Neural cell (in vitro differentiated cells): ENCODE measurements at regions not wholly inside any gene's neighbourhood (a gene's known extent, or its start where the extent isn't known, plus 50 kb on each side); places are given as distances from the start of the nearest gene placed in this dataset.

Experiments
- H2AFZ ChIP-seq: fragments of 200-600, 300-800 bp; sonication (generic), shearing (Covaris generic); 2 replicates; pipeline ENCODE4 v1.6.0; 2014; ENCODE audit warnings: low read depth, mild to moderate bottlenecking, antibody characterized with exemption, low read length, moderate library complexity
- H3F3A ChIP-seq: fragments of 200-600 bp; shearing (Covaris generic); 2 replicates; pipeline ENCODE4 v1.6.1; 2016; ENCODE audit warnings: mild to moderate bottlenecking, moderate library complexity, mixed read lengths, antibody characterized with exemption, low read length; ENCODE audit not compliant: insufficient read depth, poor library complexity, severe bottlenecking
- H3K27ac ChIP-seq: fragments of 200-600, 300-800 bp; sonication (generic), shearing (Covaris generic); 2 replicates; pipeline ENCODE4 v1.5.1; 2014; ENCODE audit warnings: mild to moderate bottlenecking, low read length, moderate library complexity
- H3K27me3 ChIP-seq: fragments of 300-800, 200-600 bp; sonication (generic), shearing (Covaris generic); 2 replicates; pipeline ENCODE4 v1.6.0; 2014; ENCODE audit warnings: mild to moderate bottlenecking, low read depth, low read length, moderate library complexity; ENCODE audit not compliant: insufficient read depth
- H3K36me3 ChIP-seq: fragments of 300-800, 200-600 bp; sonication (generic), shearing (Covaris generic); 2 replicates; pipeline ENCODE4 v1.5.1; 2014; ENCODE audit warnings: mild to moderate bottlenecking, antibody characterized with exemption, low read length, moderate library complexity; ENCODE audit not compliant: insufficient read depth
- H3K4me2 ChIP-seq: fragments of 300-800, 200-600 bp; sonication (generic), shearing (Covaris generic); 2 replicates; pipeline ENCODE4 v1.6.0; 2014; ENCODE audit warnings: mild to moderate bottlenecking, low read length
- H3K4me3 ChIP-seq: fragments of 300-800, 200-600 bp; sonication (generic), shearing (Covaris generic); 2 replicates; pipeline ENCODE4 v1.5.1; 2014; ENCODE audit warnings: mild to moderate bottlenecking, low read length, moderate library complexity
- H3K79me2 ChIP-seq: fragments of 200-600 bp; shearing (Covaris generic); replicated peaks from 2 replicates; pipeline ENCODE4 v1.6.0; 2014; ENCODE audit warnings: mild to moderate bottlenecking, low read length, moderate library complexity; ENCODE audit not compliant: insufficient read depth
- H3K9ac ChIP-seq: fragments of 300-800, 200-600 bp; sonication (generic), shearing (Covaris generic); 2 replicates; pipeline ENCODE4 v1.6.1; 2016; ENCODE audit warnings: mild to moderate bottlenecking, low read length, mixed read lengths
- H3K9me2 ChIP-seq: fragments of 200-600 bp; shearing (Covaris generic); 2 replicates; pipeline ENCODE4 v1.6.1; 2016; ENCODE audit warnings: mild to moderate bottlenecking, low read length, mixed read lengths; ENCODE audit not compliant: insufficient read depth
- H3K9me3 ChIP-seq: fragments of 200-600, 300-800 bp; sonication (generic), shearing (Covaris generic); 2 replicates; pipeline ENCODE4 v1.6.1; 2016; ENCODE audit warnings: mild to moderate bottlenecking, mixed run types, low read length, moderate library complexity, mixed read lengths
- H4K20me1 ChIP-seq: fragments of 200-600 bp; shearing (Covaris generic); 2 replicates; pipeline ENCODE4 v1.6.1; 2016; ENCODE audit warnings: mild to moderate bottlenecking, mixed run types; ENCODE audit not compliant: insufficient read depth
- CTCF ChIP-seq: fragments of 450-650 bp; IDR thresholded peaks from 2 replicates; pipeline ENCODE4 v1.5.1; 2014; ENCODE audit warnings: antibody characterized with exemption, mild to moderate bottlenecking, moderate library complexity; ENCODE audit not compliant: poor library complexity, severe bottlenecking
- EP300 ChIP-seq: fragments of 450-650 bp; conservative IDR thresholded peaks from 2 replicates; pipeline ENCODE4 v1.6.1; 2014; ENCODE audit warnings: antibody characterized with exemption, mild to moderate bottlenecking, moderate library complexity; ENCODE audit not compliant: poor library complexity, severe bottlenecking
- EZH2 ChIP-seq: fragments of 200-600, 300-800 bp; shearing (Covaris generic), sonication (generic); IDR thresholded peaks from 2 replicates; pipeline ENCODE4 v1.6.1; 2014; ENCODE audit warnings: antibody characterized with exemption, low read length, borderline replicate concordance, mild to moderate bottlenecking; ENCODE audit not compliant: insufficient read depth, poor library complexity, severe bottlenecking
- MXI1 ChIP-seq: fragments of 450-650 bp; conservative IDR thresholded peaks from 2 replicates; pipeline ENCODE4 v1.6.1; 2014; ENCODE audit warnings: antibody characterized with exemption, mild to moderate bottlenecking; ENCODE audit not compliant: poor library complexity, severe bottlenecking
- POLR2AphosphoS5 ChIP-seq: IDR thresholded peaks from 2 replicates; pipeline ENCODE4 v1.6.1; 2012
- RAD21 ChIP-seq: fragments of 450-650 bp; conservative IDR thresholded peaks from 2 replicates; pipeline ENCODE4 v1.6.1; 2014; ENCODE audit warnings: antibody characterized with exemption, mild to moderate bottlenecking, moderate library complexity
- REST ChIP-seq: IDR thresholded peaks from 2 replicates; pipeline ENCODE4 v1.6.1; 2012; ENCODE audit warnings: borderline replicate concordance
- SMC3 ChIP-seq: fragments of 450-650 bp; conservative IDR thresholded peaks from 2 replicates; pipeline ENCODE4 v1.6.1; 2014; ENCODE audit warnings: antibody characterized with exemption, mild to moderate bottlenecking, moderate library complexity; ENCODE audit not compliant: poor library complexity
- TAF1 ChIP-seq: IDR thresholded peaks from 2 replicates; pipeline ENCODE4 v1.6.1; 2012; ENCODE audit warnings: low read depth

- TF ChIP-seq TAF1 (no peak), RAD21 (no peak), MXI1 (no peak), CTCF (no peak), EZH2 (no peak)
- no peaks in the 10 kb centered on the region for H3K79me2 ChIP-seq
- H3K9ac ChIP-seq: no peak overlapping the region
- H4K20me1 ChIP-seq: no peaks in the 10 kb centered on the region
- H3K27ac ChIP-seq: no peak overlapping the region
- no peaks in the 10 kb centered on the region for H3K9me3 ChIP-seq
- no peaks in the 10 kb centered on the region for H3K27me3 ChIP-seq
- H3K36me3 ChIP-seq: no peaks in the 10 kb centered on the region
- H3K9me2 ChIP-seq: no peaks in the 10 kb centered on the region
- no peak overlapping the region for H2AFZ ChIP-seq
- H3K4me3 ChIP-seq: no peak overlapping the region
- H3K4me2 ChIP-seq: no peak overlapping the region
- no peaks in the 10 kb centered on the region for H3F3A ChIP-seq
These were observed 120.9 kb upstream of the PITX1 start for GRCh38 chr5:135154961-135155360.

GRCh38 chr5:135154197-135154596 is 120.2 kb upstream of the PITX1 start:
- TF ChIP-seq RAD21: no peak
- TF ChIP-seq EP300: no peak
- TF ChIP-seq CTCF: no peak
- no peak for TF ChIP-seq REST
- no peak for TF ChIP-seq EZH2
- TF ChIP-seq POLR2AphosphoS5: no peak
- no peak for TF ChIP-seq MXI1
- no peak for TF ChIP-seq SMC3
- no peak overlapping the region for H3K9ac ChIP-seq
- no peaks in the 10 kb centered on the region for H3K27me3 ChIP-seq
- H3K9me3 ChIP-seq: no peaks in the 10 kb centered on the region
- H3K79me2 ChIP-seq: no peaks in the 10 kb centered on the region
- no peaks in the 10 kb centered on the region for H3K9me2 ChIP-seq
- no peaks in the 10 kb centered on the region for H3F3A ChIP-seq
- no peaks in the 10 kb centered on the region for H3K36me3 ChIP-seq
- H3K27ac ChIP-seq: no peak overlapping the region
- H3K4me3 ChIP-seq: no peak overlapping the region
- H3K4me2 ChIP-seq: no peak overlapping the region
- no peaks in the 10 kb centered on the region for H4K20me1 ChIP-seq
- H2AFZ ChIP-seq: no peak overlapping the region
